OCI-LY7 (cell line): ENCODE measurements at regions not wholly inside any gene's neighbourhood (a gene's known extent, or its start where the extent isn't known, plus 50 kb on each side); places are given as distances from the start of the nearest gene placed in this dataset.

Experiments used
- CTCF ChIP-seq: fragments of 200-600 bp; sonication (generic); conservative IDR thresholded peaks from 2 replicates; pipeline ENCODE4 v1.5.1; 2014; ENCODE audit warnings: mild to moderate bottlenecking, antibody characterized with exemption, low read length, moderate library complexity, mixed read lengths
- EZH2phosphoT487 ChIP-seq: fragments of 200-600 bp; sonication (generic); IDR thresholded peaks from 2 replicates; pipeline ENCODE4 v1.6.1; 2018; ENCODE audit warnings: low read depth, borderline replicate concordance, mild to moderate bottlenecking, mixed run types, antibody characterized with exemption, low read length, moderate library complexity, mixed read lengths

- TF ChIP-seq CTCF (no peak), EZH2phosphoT487 (no peak)
Measured at GRCh38 chr20:24056491-24056890, 67.9 kb upstream of the GGTLC1 start.
